Erythroblast (primary cell): ENCODE measurements at regions not wholly inside any gene's neighbourhood (a gene's known extent, or its start where the extent isn't known, plus 50 kb on each side); places are given as distances from the start of the nearest gene placed in this dataset.

ENCODE experiments used
- GATA1 ChIP-seq: IDR thresholded peaks from 2 replicates; pipeline ENCODE4 v1.6.1; 2011; ENCODE audit warnings: low read depth, mild to moderate bottlenecking, control low read depth, low read length, moderate library complexity
- POLR2A ChIP-seq: IDR thresholded peaks from 2 replicates; pipeline ENCODE4 v1.6.1; 2011; ENCODE audit warnings: mild to moderate bottlenecking, low read length

- TF ChIP-seq POLR2A (no peak), GATA1 (no peak)
Measured at GRCh38 chr20:51163996-51164600, 141.2 kb upstream of the KCNG1 start.
